GM23248 (cell line): ENCODE measurements at regions not wholly inside any gene's neighbourhood (a gene's known extent, or its start where the extent isn't known, plus 50 kb on each side); places are given as distances from the start of the nearest gene placed in this dataset.

Experiments used
- EZH2 ChIP-seq: fragments of 200-600 bp; sonication (generic); IDR thresholded peaks from 2 replicates; pipeline ENCODE4 v1.6.1; 2018; ENCODE audit warnings: antibody characterized with exemption, mild to moderate bottlenecking; ENCODE audit not compliant: insufficient read depth, poor library complexity, severe bottlenecking
- EZH2phosphoT487 ChIP-seq: fragments of 200-600 bp; sonication (generic); IDR thresholded peaks from 2 replicates; pipeline ENCODE4 v1.6.1; 2018; ENCODE audit warnings: antibody characterized with exemption, moderate library complexity, mild to moderate bottlenecking, low read depth; ENCODE audit not compliant: insufficient read depth

- no peak for TF ChIP-seq EZH2
- no peak for TF ChIP-seq EZH2phosphoT487
Observed at GRCh38 chr1:39098546-39099250, 72.5 kb downstream of the NDUFS5 start.
